ENCODE measurements at regions not wholly inside any gene's neighbourhood (a gene's known extent, or its start where the extent isn't known, plus 50 kb on each side); places are given as distances from the start of the nearest gene placed in this dataset.

DNA sequence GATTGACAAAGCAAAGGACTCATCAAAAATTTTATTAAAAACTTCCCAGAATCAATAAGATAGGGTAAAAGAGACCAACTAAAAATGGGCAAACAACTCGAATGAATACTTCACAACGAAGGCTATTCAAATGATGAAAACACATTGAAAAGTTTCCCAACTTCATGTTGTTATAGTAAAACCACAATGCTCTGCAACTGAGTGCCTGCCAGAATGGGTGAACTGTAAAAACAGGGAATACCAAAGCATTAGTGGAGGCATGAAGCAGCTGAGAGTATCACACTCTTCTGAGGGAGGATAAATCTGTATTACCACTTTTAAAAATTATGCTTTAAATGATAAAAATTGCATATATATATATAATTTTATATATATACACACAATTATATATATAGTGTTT, 1214.7 kb downstream of the SORCS3 start:
- in situ Hi-C loops (cut with MboI; ENCODE audit: low pct_unique_long_range_greater_than_20kb, low sequenced_read_pairs, unreplicated experiment) = no loop called here
- TF ChIP-seq, protein P1, sequence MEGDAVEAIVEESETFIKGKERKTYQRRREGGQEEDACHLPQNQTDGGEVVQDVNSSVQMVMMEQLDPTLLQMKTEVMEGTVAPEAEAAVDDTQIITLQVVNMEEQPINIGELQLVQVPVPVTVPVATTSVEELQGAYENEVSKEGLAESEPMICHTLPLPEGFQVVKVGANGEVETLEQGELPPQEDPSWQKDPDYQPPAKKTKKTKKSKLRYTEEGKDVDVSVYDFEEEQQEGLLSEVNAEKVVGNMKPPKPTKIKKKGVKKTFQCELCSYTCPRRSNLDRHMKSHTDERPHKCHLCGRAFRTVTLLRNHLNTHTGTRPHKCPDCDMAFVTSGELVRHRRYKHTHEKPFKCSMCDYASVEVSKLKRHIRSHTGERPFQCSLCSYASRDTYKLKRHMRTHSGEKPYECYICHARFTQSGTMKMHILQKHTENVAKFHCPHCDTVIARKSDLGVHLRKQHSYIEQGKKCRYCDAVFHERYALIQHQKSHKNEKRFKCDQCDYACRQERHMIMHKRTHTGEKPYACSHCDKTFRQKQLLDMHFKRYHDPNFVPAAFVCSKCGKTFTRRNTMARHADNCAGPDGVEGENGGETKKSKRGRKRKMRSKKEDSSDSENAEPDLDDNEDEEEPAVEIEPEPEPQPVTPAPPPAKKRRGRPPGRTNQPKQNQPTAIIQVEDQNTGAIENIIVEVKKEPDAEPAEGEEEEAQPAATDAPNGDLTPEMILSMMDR (IDR thresholded peaks at IDR 0.05; ENCODE audit: extremely low read depth, insufficient read depth, missing control alignments) = no peak
- DNase-seq (ENCODE audit: low spot score) = no peak

DNA sequence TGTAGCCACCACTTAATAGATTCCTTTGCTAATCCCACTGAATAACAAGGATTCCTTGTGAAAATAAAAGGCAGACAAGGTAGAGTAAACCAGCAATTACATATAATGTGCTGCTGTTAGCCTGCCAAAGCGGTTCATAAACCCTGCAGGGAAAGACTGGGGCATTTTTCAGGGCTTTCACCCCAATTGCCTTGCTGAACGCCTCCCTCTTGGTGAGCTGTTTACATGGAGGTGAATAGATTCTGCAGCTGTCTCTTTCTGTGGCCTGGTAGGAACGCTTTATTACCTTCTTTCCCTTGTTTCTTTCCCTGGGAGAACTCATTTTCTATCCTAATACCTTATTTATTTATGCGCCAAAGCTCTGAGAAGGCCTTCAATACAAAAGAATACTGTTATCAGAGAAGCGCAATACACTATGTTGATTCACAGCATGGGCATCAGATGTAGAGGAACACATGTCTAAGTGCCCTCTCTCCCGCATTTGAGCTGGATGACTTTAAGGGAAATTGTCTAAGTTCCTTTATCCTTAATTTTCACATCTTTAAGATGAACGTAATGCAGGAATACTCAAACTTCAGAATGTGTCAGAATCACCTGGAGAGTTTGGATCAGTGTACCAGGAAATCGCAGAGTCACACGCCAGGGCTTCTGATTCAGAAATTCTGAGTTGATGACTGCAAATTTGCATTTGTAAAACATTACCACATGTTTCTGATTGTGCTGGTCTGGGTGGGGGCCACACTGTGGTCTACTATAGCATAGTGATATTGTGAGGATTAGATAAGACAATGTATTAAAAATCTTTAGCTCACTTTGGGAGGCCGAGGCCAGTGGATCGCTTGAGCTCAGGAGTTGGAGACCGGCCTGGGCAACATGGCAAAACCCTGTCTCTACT, 1203.8 kb downstream of the SORCS3 start:
- DNase-seq (ENCODE audit: low spot score) = no peak
- in situ Hi-C loops (cut with MboI; ENCODE audit: low pct_unique_long_range_greater_than_20kb, low sequenced_read_pairs, unreplicated experiment) = no loop called here

DNA sequence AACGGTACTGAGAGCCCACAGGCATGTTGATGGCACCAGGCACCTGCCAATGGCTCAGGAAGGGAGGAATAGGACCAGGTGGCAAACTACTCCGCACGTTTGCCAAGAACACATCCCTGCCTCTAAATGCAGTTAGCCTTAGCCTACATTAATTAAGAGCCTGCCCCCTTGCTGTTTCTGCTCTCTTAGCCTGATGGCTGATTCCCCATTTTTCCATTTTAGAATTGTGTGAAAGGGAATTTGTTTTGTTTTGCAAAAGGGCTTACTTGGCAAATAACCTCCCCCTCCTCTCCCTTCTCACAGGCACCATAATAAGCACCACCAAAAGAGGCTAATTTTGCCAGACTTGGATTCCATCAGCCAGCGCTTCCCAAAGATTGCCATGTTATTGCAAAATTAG, 1203.2 kb downstream of the SORCS3 start:
- TF ChIP-seq, protein P1 (IDR thresholded peaks at IDR 0.05; ENCODE audit: extremely low read depth, insufficient read depth, missing control alignments) = no peak
- no peak for DNase-seq (ENCODE audit: low spot score)
- in situ Hi-C loops (cut with MboI; ENCODE audit: low pct_unique_long_range_greater_than_20kb, low sequenced_read_pairs, unreplicated experiment) = no loop called here

More for the DNA sequence above, 1203.8 kb downstream of the SORCS3 start:
- TF ChIP-seq, protein P1 (IDR thresholded peaks at IDR 0.05; ENCODE audit: extremely low read depth, insufficient read depth, missing control alignments) = no peak

DNA sequence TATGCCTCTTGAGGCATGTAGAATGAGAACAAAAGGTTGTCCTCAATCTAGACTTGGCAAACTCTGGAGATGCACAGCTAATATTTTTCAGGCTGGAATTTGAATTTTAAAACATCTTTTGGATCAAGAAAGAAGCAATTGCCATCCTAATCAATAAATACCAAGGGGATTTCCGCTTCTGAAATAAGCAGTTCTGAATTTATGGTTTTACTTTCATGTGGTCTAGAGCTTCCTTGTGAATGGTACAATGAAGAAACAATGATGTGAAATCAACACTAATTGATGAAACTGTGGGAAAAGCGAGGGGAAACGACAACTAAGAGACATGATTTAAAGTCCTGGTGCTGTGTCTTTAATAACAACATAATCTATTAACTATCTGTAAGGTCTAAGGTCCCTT, 1202.7 kb downstream of the SORCS3 start:
- in situ Hi-C loops (cut with MboI; ENCODE audit: low pct_unique_long_range_greater_than_20kb, low sequenced_read_pairs, unreplicated experiment) = no loop called here
- TF ChIP-seq, protein P1 (IDR thresholded peaks at IDR 0.05; ENCODE audit: extremely low read depth, insufficient read depth, missing control alignments) = no peak
- DNase-seq (ENCODE audit: low spot score) = no peak

DNA sequence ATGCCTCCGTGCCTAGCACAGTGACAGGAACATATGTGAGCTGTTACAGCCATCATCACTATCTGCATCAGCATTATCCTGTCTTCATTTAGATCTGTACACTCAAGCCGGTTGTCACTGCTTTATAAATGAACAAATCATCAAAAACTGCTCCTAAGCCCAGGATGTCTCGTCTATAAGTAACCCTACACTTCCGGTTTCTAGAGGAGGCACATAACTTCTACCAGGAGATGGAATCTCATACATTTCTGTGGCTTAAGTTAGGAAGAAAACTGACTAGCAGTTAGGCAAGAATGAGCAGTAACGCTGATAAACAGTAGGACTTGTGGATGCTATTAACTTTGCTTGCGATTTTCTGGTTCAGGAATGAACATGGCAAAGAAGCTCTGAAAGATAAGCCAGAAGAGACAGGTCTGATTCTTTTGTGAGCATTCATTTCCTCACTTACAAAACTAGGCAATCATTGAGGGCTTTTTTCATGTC, 1199.2 kb downstream of the SORCS3 start:
- TF ChIP-seq, protein P1 (IDR thresholded peaks at IDR 0.05; ENCODE audit: extremely low read depth, insufficient read depth, missing control alignments) = no peak
- DNase-seq (ENCODE audit: low spot score) = no peak
- in situ Hi-C loops (cut with MboI; ENCODE audit: low pct_unique_long_range_greater_than_20kb, low sequenced_read_pairs, unreplicated experiment) = no loop called here

DNA sequence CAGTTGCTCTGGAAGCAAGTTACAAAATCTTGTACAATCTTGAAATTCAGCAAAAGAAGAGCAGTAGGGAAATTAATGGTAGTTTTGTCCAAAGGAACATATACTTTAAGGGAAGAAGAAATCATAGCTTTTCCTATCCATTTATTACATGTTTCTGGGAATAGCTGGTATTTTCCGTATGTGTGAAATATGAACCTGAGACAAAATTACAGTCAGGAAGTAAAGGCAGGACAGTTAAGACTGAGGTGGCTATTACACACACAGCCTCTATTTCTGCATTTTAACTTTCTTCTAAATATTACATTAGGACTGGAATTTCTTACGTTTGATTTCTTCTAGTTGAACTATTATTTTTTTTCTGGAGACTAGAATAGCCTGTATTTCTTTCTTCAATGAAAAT, 1197.3 kb downstream of the SORCS3 start:
- TF ChIP-seq, protein P1 (IDR thresholded peaks at IDR 0.05; ENCODE audit: extremely low read depth, insufficient read depth, missing control alignments) = no peak
- DNase-seq (ENCODE audit: low spot score) = no peak

More for the DNA sequence above, 1197.3 kb downstream of the SORCS3 start:
- in situ Hi-C loops (cut with MboI; ENCODE audit: low pct_unique_long_range_greater_than_20kb, low sequenced_read_pairs, unreplicated experiment) = no loop called here

All from GM13977 (cell line).